NCI-H524 treated with DMSO at 0.1 percent for 48 hours (cell line): ENCODE measurements at regions not wholly inside any gene's neighbourhood (a gene's known extent, or its start where the extent isn't known, plus 50 kb on each side); places are given as distances from the start of the nearest gene placed in this dataset.

Experiments used
- DNase-seq: peaks from one replicate; lab custom pipeline; 2025; lab: John Stamatoyannopoulos, UW

- no peak for DNase-seq
Measured at GRCh38 chr2:220847589-220847988, 724.5 kb downstream of the EPHA4 start.

GRCh38 chr2:220849433-220849832 is 722.7 kb downstream of the EPHA4 start:
- no peak for DNase-seq

- no peak for DNase-seq
Measured at GRCh38 chr2:220850116-220850515, 722.0 kb downstream of the EPHA4 start.

- DNase-seq: peak; percentile 59
Measured at GRCh38 chr2:220855296-220855695, 716.8 kb downstream of the EPHA4 start.

GRCh38 chr2:220856486-220856885 is 715.6 kb downstream of the EPHA4 start:
- DNase-seq: no peak

GRCh38 chr2:220857368-220857767 is 714.7 kb downstream of the EPHA4 start:
- peak; percentile 12 for DNase-seq

GRCh38 chr2:220858101-220858500 is 714.0 kb downstream of the EPHA4 start:
- no peak for DNase-seq

- no peak for DNase-seq
Measured at GRCh38 chr2:220871909-220872308, 700.2 kb downstream of the EPHA4 start.

- DNase-seq: no peak
Measured at GRCh38 chr2:220876080-220876824, 695.9 kb downstream of the EPHA4 start.

- no peak for DNase-seq
Measured at GRCh38 chr2:220877491-220877890, 694.6 kb downstream of the EPHA4 start.

- no peak for DNase-seq
Measured at GRCh38 chr2:220877897-220878296, 694.2 kb downstream of the EPHA4 start.

- DNase-seq: no peak
Measured at GRCh38 chr2:220880623-220881596, 691.2 kb downstream of the EPHA4 start.

GRCh38 chr2:220882507-220882906 is 689.6 kb downstream of the EPHA4 start:
- no peak for DNase-seq

GRCh38 chr2:220885593-220885992 is 686.5 kb downstream of the EPHA4 start:
- no peak for DNase-seq

GRCh38 chr2:220887271-220887870 is 684.7 kb downstream of the EPHA4 start:
- DNase-seq: no peak

- DNase-seq: no peak
Measured at GRCh38 chr2:220887876-220888275, 684.2 kb downstream of the EPHA4 start.

GRCh38 chr2:220890931-220891330 is 681.2 kb downstream of the EPHA4 start:
- no peak for DNase-seq

- no peak for DNase-seq
Measured at GRCh38 chr2:220891405-220891804, 680.7 kb downstream of the EPHA4 start.

GRCh38 chr2:220892018-220892634 is 680.0 kb downstream of the EPHA4 start:
- DNase-seq: no peak

GRCh38 chr2:220893411-220893810 is 678.7 kb downstream of the EPHA4 start:
- peak; percentile 45 for DNase-seq

GRCh38 chr2:220894069-220894468 is 678.0 kb downstream of the EPHA4 start:
- no peak for DNase-seq

- DNase-seq: no peak
Measured at GRCh38 chr2:220899492-220899891, 672.6 kb downstream of the EPHA4 start.
